ENCODE measurements at regions not wholly inside any gene's neighbourhood (a gene's known extent, or its start where the extent isn't known, plus 50 kb on each side); places are given as distances from the start of the nearest gene placed in this dataset.

GRCh38 chr11:103700622-103701021, 335.8 kb upstream of the DDI1 start:
- no peak for TF ChIP-seq CTCF (IDR thresholded peaks at IDR 0.05; ENCODE audit: low read depth, low read length)
- no peaks in the 10 kb centered on the region for H3K27me3 ChIP-seq
- no peak for DNase-seq

GRCh38 chr11:103703437-103703836, 333.0 kb upstream of the DDI1 start:
- H3K27me3 ChIP-seq = no peaks in the 10 kb centered on the region
- TF ChIP-seq CTCF (IDR thresholded peaks at IDR 0.05; ENCODE audit: low read depth, low read length) = no peak
- no peak overlapping the region for H3K4me3 ChIP-seq (ENCODE audit: low read depth, low read length)
- DNase-seq = no peak
- no peaks in the 10 kb centered on the region for H3K36me3 ChIP-seq
- H3K4me1 ChIP-seq = no peaks in the 10 kb centered on the region
- H3K9me3 ChIP-seq = no peaks in the 10 kb centered on the region

More at GRCh38 chr11:103700622-103701021, 335.8 kb upstream of the DDI1 start:
- Histone ChIP-seq H3K9me3 (no peaks in the 10 kb centered on the region), H3K4me3 (ENCODE audit: low read depth, low read length) (no peak overlapping the region), H3K36me3 (no peaks in the 10 kb centered on the region), H3K4me1 (peaks cover 2% of the 10 kb centered on the region; the same call in 1 of the 2 replicates)

- H3K9me3 ChIP-seq = no peaks in the 10 kb centered on the region
- H3K36me3 ChIP-seq = no peaks in the 10 kb centered on the region
- TF ChIP-seq CTCF (IDR thresholded peaks at IDR 0.05; ENCODE audit: low read depth, low read length) = no peak
- no peaks in the 10 kb centered on the region for H3K4me1 ChIP-seq
- DNase-seq = no peak
- H3K27me3 ChIP-seq = no peaks in the 10 kb centered on the region
- no peak overlapping the region for H3K4me3 ChIP-seq (ENCODE audit: low read depth, low read length)
Observed at GRCh38 chr11:103703954-103704353, 332.5 kb upstream of the DDI1 start.

- Histone ChIP-seq H3K9me3 (no peaks in the 10 kb centered on the region), H3K27me3 (no peaks in the 10 kb centered on the region), H3K36me3 (no peaks in the 10 kb centered on the region), H3K4me1 (no peaks in the 10 kb centered on the region), H3K4me3 (ENCODE audit: low read depth, low read length) (no peak overlapping the region)
- TF ChIP-seq CTCF (IDR thresholded peaks at IDR 0.05; ENCODE audit: low read depth, low read length) = no peak
- no peak for DNase-seq
Observed at GRCh38 chr11:103705642-103706041, 330.8 kb upstream of the DDI1 start.

DNA sequence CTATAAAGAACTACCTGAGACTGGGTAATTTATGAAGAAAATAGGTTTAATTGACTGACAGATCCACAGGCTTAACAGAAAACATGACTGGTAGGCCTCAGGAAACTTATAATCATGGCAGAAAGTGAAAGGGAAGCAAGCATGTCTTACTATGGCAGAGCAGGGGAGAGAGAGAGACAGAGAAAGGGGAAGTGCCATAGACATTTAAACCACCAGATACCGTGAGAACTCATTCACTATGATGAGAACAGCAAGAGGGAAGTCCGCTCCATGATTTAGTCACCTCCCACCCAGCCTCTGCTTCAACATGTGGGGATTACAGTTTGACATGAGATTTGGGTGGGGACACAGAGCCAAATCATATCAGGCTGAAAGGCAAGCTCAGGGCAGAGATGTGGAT, 327.1 kb upstream of the DDI1 start:
- DNase-seq = no peak
- H3K4me1 ChIP-seq = no peaks in the 10 kb centered on the region
- H3K9me3 ChIP-seq = no peaks in the 10 kb centered on the region
- no peak for TF ChIP-seq CTCF (IDR thresholded peaks at IDR 0.05; ENCODE audit: low read depth, low read length)
- H3K36me3 ChIP-seq = no peaks in the 10 kb centered on the region
- H3K4me3 ChIP-seq (ENCODE audit: low read depth, low read length) = no peak overlapping the region
- H3K27me3 ChIP-seq = no peaks in the 10 kb centered on the region

- no peak for DNase-seq
- no peak for TF ChIP-seq CTCF (IDR thresholded peaks at IDR 0.05; ENCODE audit: low read depth, low read length)
- Histone ChIP-seq H3K4me3 (ENCODE audit: low read depth, low read length) (no peak overlapping the region), H3K9me3 (no peaks in the 10 kb centered on the region), H3K36me3 (no peaks in the 10 kb centered on the region), H3K4me1 (no peaks in the 10 kb centered on the region), H3K27me3 (peaks cover 5% of the 10 kb centered on the region; the same call in 1 of the 2 replicates)
Observed at GRCh38 chr11:103714246-103714645, 322.2 kb upstream of the DDI1 start.

All from BE2C (cell line).